ENCODE measurements at regions not wholly inside any gene's neighbourhood (a gene's known extent, or its start where the extent isn't known, plus 50 kb on each side); places are given as distances from the start of the nearest gene placed in this dataset.

GRCh38 chr1:5408401-5408800 is 583.8 kb downstream of the NPHP4 start:
- Histone ChIP-seq H3K4me1 (ENCODE audit: control insufficient read depth, low read length) (no peaks in the 10 kb centered on the region), H3K27me3 (ENCODE audit: control insufficient read depth, low read length) (no peaks in the 10 kb centered on the region), H3K4me2 (ENCODE audit: low read length) (no peak overlapping the region), H3K9me3 (ENCODE audit: control insufficient read depth, insufficient read depth, low read length) (no peaks in the 10 kb centered on the region), H3K4me3 (ENCODE audit: low read length) (no peak overlapping the region), H3K9me2 (replicated peaks; ENCODE audit: control insufficient read depth, low read length) (no peaks in the 10 kb centered on the region), H3F3A (ENCODE audit: control insufficient read depth, insufficient read depth) (no peaks in the 10 kb centered on the region), H3K79me2 (ENCODE audit: control insufficient read depth, low read length) (no peaks in the 10 kb centered on the region), H3K36me3 (ENCODE audit: control insufficient read depth, low read length) (no peaks in the 10 kb centered on the region), H3K27ac (ENCODE audit: low read depth, low read length) (no peak overlapping the region), H4K20me1 (ENCODE audit: control insufficient read depth, insufficient read depth, low read depth, low read length) (no peaks in the 10 kb centered on the region)
- no peak for TF ChIP-seq EZH2phosphoT487 (IDR thresholded peaks at IDR 0.05; ENCODE audit: borderline replicate concordance, low read length)
- TF ChIP-seq, protein P1, sequence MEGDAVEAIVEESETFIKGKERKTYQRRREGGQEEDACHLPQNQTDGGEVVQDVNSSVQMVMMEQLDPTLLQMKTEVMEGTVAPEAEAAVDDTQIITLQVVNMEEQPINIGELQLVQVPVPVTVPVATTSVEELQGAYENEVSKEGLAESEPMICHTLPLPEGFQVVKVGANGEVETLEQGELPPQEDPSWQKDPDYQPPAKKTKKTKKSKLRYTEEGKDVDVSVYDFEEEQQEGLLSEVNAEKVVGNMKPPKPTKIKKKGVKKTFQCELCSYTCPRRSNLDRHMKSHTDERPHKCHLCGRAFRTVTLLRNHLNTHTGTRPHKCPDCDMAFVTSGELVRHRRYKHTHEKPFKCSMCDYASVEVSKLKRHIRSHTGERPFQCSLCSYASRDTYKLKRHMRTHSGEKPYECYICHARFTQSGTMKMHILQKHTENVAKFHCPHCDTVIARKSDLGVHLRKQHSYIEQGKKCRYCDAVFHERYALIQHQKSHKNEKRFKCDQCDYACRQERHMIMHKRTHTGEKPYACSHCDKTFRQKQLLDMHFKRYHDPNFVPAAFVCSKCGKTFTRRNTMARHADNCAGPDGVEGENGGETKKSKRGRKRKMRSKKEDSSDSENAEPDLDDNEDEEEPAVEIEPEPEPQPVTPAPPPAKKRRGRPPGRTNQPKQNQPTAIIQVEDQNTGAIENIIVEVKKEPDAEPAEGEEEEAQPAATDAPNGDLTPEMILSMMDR (IDR thresholded peaks at IDR 0.05; ENCODE audit: low read depth, low read length, poor library complexity, severe bottlenecking): no peak

- Histone ChIP-seq H3K4me1 (ENCODE audit: control insufficient read depth, low read length) (no peaks in the 10 kb centered on the region), H3K79me2 (ENCODE audit: control insufficient read depth, low read length) (no peaks in the 10 kb centered on the region), H3K27ac (ENCODE audit: low read depth, low read length) (no peak overlapping the region), H3K9me2 (replicated peaks; ENCODE audit: control insufficient read depth, low read length) (no peaks in the 10 kb centered on the region), H3F3A (ENCODE audit: control insufficient read depth, insufficient read depth) (no peaks in the 10 kb centered on the region), H3K27me3 (ENCODE audit: control insufficient read depth, low read length) (no peaks in the 10 kb centered on the region), H3K4me2 (ENCODE audit: low read length) (no peak overlapping the region), H3K36me3 (ENCODE audit: control insufficient read depth, low read length) (no peaks in the 10 kb centered on the region), H4K20me1 (ENCODE audit: control insufficient read depth, insufficient read depth, low read depth, low read length) (no peaks in the 10 kb centered on the region), H3K4me3 (ENCODE audit: low read length) (no peak overlapping the region), H3K9me3 (ENCODE audit: control insufficient read depth, insufficient read depth, low read length) (no peaks in the 10 kb centered on the region)
- TF ChIP-seq, protein P1 (IDR thresholded peaks at IDR 0.05; ENCODE audit: low read depth, low read length, poor library complexity, severe bottlenecking): no peak
- TF ChIP-seq EZH2phosphoT487 (IDR thresholded peaks at IDR 0.05; ENCODE audit: borderline replicate concordance, low read length): no peak
Observed at GRCh38 chr1:5405263-5405662, 587.0 kb downstream of the NPHP4 start.

DNA sequence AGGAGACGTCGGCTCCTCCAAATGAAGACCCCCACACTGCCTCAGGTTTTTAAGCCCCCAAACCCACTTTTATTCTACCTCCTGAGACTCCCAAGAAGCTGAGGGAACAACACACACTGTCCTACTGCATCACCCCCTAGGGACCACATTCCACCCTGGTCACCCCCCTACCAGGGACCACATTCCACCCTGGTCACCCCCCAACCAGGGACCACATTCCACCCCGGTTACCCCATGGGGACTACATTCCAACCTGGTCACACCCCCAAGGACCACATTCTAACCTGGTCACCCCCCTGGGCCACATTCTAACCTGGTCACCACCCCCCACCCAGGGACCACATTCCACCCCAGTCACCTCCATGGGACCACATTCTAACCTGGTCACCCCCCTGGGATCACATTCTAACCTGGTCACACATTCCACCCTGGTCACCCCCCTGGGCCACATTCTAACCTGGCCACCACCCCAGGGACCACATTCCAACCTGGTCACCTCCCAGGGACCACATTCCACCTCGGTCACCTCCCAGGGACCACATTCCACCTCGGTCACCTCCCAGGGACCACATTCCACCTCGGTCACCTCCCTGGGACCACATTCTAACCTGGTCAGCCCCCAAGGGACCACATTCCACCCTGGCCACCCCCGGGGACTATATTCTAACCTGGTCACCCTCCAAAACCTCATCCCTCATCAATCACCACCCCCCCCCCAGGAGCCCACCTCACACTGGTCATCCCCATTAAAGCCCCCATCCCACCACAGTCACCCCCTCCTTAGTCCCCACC is 587.6 kb downstream of the NPHP4 start:
- Histone ChIP-seq H4K20me1 (ENCODE audit: control insufficient read depth, insufficient read depth, low read depth, low read length) (no peaks in the 10 kb centered on the region), H3K9me2 (replicated peaks; ENCODE audit: control insufficient read depth, low read length) (no peaks in the 10 kb centered on the region), H3K4me3 (ENCODE audit: low read length) (no peak overlapping the region), H3K4me2 (ENCODE audit: low read length) (no peak overlapping the region), H3F3A (ENCODE audit: control insufficient read depth, insufficient read depth) (no peaks in the 10 kb centered on the region), H3K36me3 (ENCODE audit: control insufficient read depth, low read length) (no peaks in the 10 kb centered on the region), H3K79me2 (ENCODE audit: control insufficient read depth, low read length) (no peaks in the 10 kb centered on the region), H3K27ac (ENCODE audit: low read depth, low read length) (no peak overlapping the region), H3K9me3 (ENCODE audit: control insufficient read depth, insufficient read depth, low read length) (no peaks in the 10 kb centered on the region), H3K27me3 (ENCODE audit: control insufficient read depth, low read length) (no peaks in the 10 kb centered on the region), H3K4me1 (ENCODE audit: control insufficient read depth, low read length) (no peaks in the 10 kb centered on the region)
- no peak for TF ChIP-seq EZH2phosphoT487 (IDR thresholded peaks at IDR 0.05; ENCODE audit: borderline replicate concordance, low read length)
- TF ChIP-seq, protein P1 (IDR thresholded peaks at IDR 0.05; ENCODE audit: low read depth, low read length, poor library complexity, severe bottlenecking): no peak

Measured in DOHH2 (cell line).